SIG-M5 treated with dmso at 0.1 percent for 504 hours (cell line): ENCODE measurements at regions not wholly inside any gene's neighbourhood (a gene's known extent, or its start where the extent isn't known, plus 50 kb on each side); places are given as distances from the start of the nearest gene placed in this dataset.
"Not testable (repeated sequence)": the region's sequence is repeated elsewhere in the genome, so short reads cannot be mapped to it uniquely, and the experiment has no call there.

Source experiments
- DNase-seq: peaks from one replicate; lab custom pipeline; 2025; ENCODE audit not compliant: unreplicated experiment; lab: John Stamatoyannopoulos, UW

- no peak for DNase-seq
Observed at GRCh38 chr2:130289780-130290179, 52.9 kb upstream of the IMP4 start.

GRCh38 chr2:130288467-130289403 is 54.0 kb upstream of the IMP4 start:
- peak; percentile 14 for DNase-seq

GRCh38 chr2:130287656-130288026 is 55.1 kb upstream of the IMP4 start:
- DNase-seq: no peak

- no peak for DNase-seq
Observed at GRCh38 chr2:130286983-130287655, 55.6 kb upstream of the IMP4 start.

GRCh38 chr2:130283341-130283869 is 59.3 kb upstream of the IMP4 start:
- DNase-seq: not testable (repeated sequence)

GRCh38 chr2:130279551-130279950 is 63.1 kb upstream of the IMP4 start:
- DNase-seq: not testable (repeated sequence)

- DNase-seq: not testable (repeated sequence)
Observed at GRCh38 chr2:130268333-130268732, 70.1 kb upstream of the TUBA3E start.

- not testable (repeated sequence) for DNase-seq
Observed at GRCh38 chr2:130267572-130267971, 69.3 kb upstream of the TUBA3E start.

- not testable (repeated sequence) for DNase-seq
Observed at GRCh38 chr2:130266836-130267235, 68.6 kb upstream of the TUBA3E start.

GRCh38 chr2:130265570-130266247 is 67.5 kb upstream of the TUBA3E start:
- not testable (repeated sequence) for DNase-seq

GRCh38 chr2:130264901-130265320 is 66.7 kb upstream of the TUBA3E start:
- not testable (repeated sequence) for DNase-seq

GRCh38 chr2:130264501-130264900 is 66.3 kb upstream of the TUBA3E start:
- no peak for DNase-seq

- no peak for DNase-seq
Observed at GRCh38 chr2:130264046-130264445, 65.8 kb upstream of the TUBA3E start.

GRCh38 chr2:130263606-130264005 is 65.4 kb upstream of the TUBA3E start:
- no peak for DNase-seq

GRCh38 chr2:130261970-130262760 is 63.9 kb upstream of the TUBA3E start:
- DNase-seq: no peak

- no peak for DNase-seq
Observed at GRCh38 chr2:130261099-130261498, 62.9 kb upstream of the TUBA3E start.

GRCh38 chr2:130259594-130259993 is 61.4 kb upstream of the TUBA3E start:
- no peak for DNase-seq

- no peak for DNase-seq
Observed at GRCh38 chr2:130258356-130258755, 60.1 kb upstream of the TUBA3E start.

- DNase-seq: no peak
Observed at GRCh38 chr2:130252880-130253645, 54.8 kb upstream of the TUBA3E start.
